ENCODE measurements at regions not wholly inside any gene's neighbourhood (a gene's known extent, or its start where the extent isn't known, plus 50 kb on each side); places are given as distances from the start of the nearest gene placed in this dataset.

- no peaks in the 10 kb centered on the region for H3K36me3 Mint-ChIP-seq (ENCODE audit: low read depth)
- H3K9me3 Mint-ChIP-seq = peaks cover 19% of the 10 kb centered on the region
- intact Hi-C loops (cut with micrococcal nuclease) = no loop called here
- H3K27me3 Mint-ChIP-seq (ENCODE audit: insufficient read depth) = no peaks in the 10 kb centered on the region
- DNase-seq (ENCODE audit: low spot score) = no peak
- no peak overlapping the region for H3K27ac Mint-ChIP-seq
- no peak overlapping the region for H3K4me3 Mint-ChIP-seq
- no peaks in the 10 kb centered on the region for H3K4me1 Mint-ChIP-seq (ENCODE audit: low read depth)
Observed at GRCh38 chr6:164795056-164795815, 514.2 kb downstream of the C6orf118 start.

GRCh38 chr6:164792666-164793065 is 516.7 kb downstream of the C6orf118 start:
- H3K27me3 Mint-ChIP-seq (ENCODE audit: insufficient read depth) = no peaks in the 10 kb centered on the region
- no peak for DNase-seq (ENCODE audit: low spot score)

GRCh38 chr6:164791498-164791897 is 517.9 kb downstream of the C6orf118 start:
- no peaks in the 10 kb centered on the region for H3K4me1 Mint-ChIP-seq (ENCODE audit: low read depth)
- no peak overlapping the region for H3K27ac Mint-ChIP-seq
- intact Hi-C loops (cut with micrococcal nuclease) = no loop called here
- H3K36me3 Mint-ChIP-seq (ENCODE audit: low read depth) = no peaks in the 10 kb centered on the region
- DNase-seq (ENCODE audit: low spot score) = no peak
- H3K27me3 Mint-ChIP-seq (ENCODE audit: insufficient read depth) = no peaks in the 10 kb centered on the region
- no peak overlapping the region for H3K4me3 Mint-ChIP-seq
- peaks cover 20% of the 10 kb centered on the region for H3K9me3 Mint-ChIP-seq

More at GRCh38 chr6:164792666-164793065, 516.7 kb downstream of the C6orf118 start:
- Mint-ChIP-seq H3K36me3 (ENCODE audit: low read depth) (no peaks in the 10 kb centered on the region), H3K4me3 (no peak overlapping the region), H3K4me1 (ENCODE audit: low read depth) (no peaks in the 10 kb centered on the region), H3K9me3 (peaks cover 25% of the 10 kb centered on the region), H3K27ac (no peak overlapping the region)
- intact Hi-C loops (cut with micrococcal nuclease) = no loop called here

GRCh38 chr6:164763788-164764187 is 545.6 kb downstream of the C6orf118 start:
- DNase-seq (ENCODE audit: low spot score) = no peak
- Mint-ChIP-seq H3K27ac (no peak overlapping the region), H3K9me3 (peaks cover 7% of the 10 kb centered on the region), H3K27me3 (ENCODE audit: insufficient read depth) (no peaks in the 10 kb centered on the region), H3K4me3 (no peak overlapping the region), H3K4me1 (ENCODE audit: low read depth) (no peaks in the 10 kb centered on the region), H3K36me3 (ENCODE audit: low read depth) (no peaks in the 10 kb centered on the region)
- intact Hi-C loops (cut with micrococcal nuclease) = no loop called here

GRCh38 chr6:164757451-164757850 is 552.0 kb downstream of the C6orf118 start:
- H3K4me3 Mint-ChIP-seq = no peak overlapping the region
- no peaks in the 10 kb centered on the region for H3K36me3 Mint-ChIP-seq (ENCODE audit: low read depth)
- intact Hi-C loops (cut with micrococcal nuclease) = no loop called here
- H3K4me1 Mint-ChIP-seq (ENCODE audit: low read depth) = no peaks in the 10 kb centered on the region
- H3K27ac Mint-ChIP-seq = no peak overlapping the region
- H3K27me3 Mint-ChIP-seq (ENCODE audit: insufficient read depth) = no peaks in the 10 kb centered on the region
- H3K9me3 Mint-ChIP-seq = peaks cover 19% of the 10 kb centered on the region
- DNase-seq (ENCODE audit: low spot score) = no peak

GRCh38 chr6:164756723-164757122 is 552.7 kb downstream of the C6orf118 start:
- no peak overlapping the region for H3K4me3 Mint-ChIP-seq
- no peaks in the 10 kb centered on the region for H3K27me3 Mint-ChIP-seq (ENCODE audit: insufficient read depth)
- H3K27ac Mint-ChIP-seq = no peak overlapping the region
- H3K36me3 Mint-ChIP-seq (ENCODE audit: low read depth) = no peaks in the 10 kb centered on the region
- intact Hi-C loops (cut with micrococcal nuclease) = no loop called here
- no peaks in the 10 kb centered on the region for H3K4me1 Mint-ChIP-seq (ENCODE audit: low read depth)
- DNase-seq (ENCODE audit: low spot score) = no peak
- peaks cover 22% of the 10 kb centered on the region for H3K9me3 Mint-ChIP-seq

- DNase-seq (ENCODE audit: low spot score) = no peak
- Mint-ChIP-seq H3K27me3 (ENCODE audit: insufficient read depth) (no peaks in the 10 kb centered on the region), H3K9me3 (peaks cover 17% of the 10 kb centered on the region), H3K4me3 (no peak overlapping the region), H3K4me1 (ENCODE audit: low read depth) (no peaks in the 10 kb centered on the region), H3K36me3 (ENCODE audit: low read depth) (no peaks in the 10 kb centered on the region), H3K27ac (no peak overlapping the region)
- intact Hi-C loops (cut with micrococcal nuclease) = no loop called here
Observed at GRCh38 chr6:164756142-164756541, 553.3 kb downstream of the C6orf118 start.

GRCh38 chr6:164753517-164753916 is 555.9 kb downstream of the C6orf118 start:
- H3K9me3 Mint-ChIP-seq = peaks cover 29% of the 10 kb centered on the region
- no peaks in the 10 kb centered on the region for H3K4me1 Mint-ChIP-seq (ENCODE audit: low read depth)
- intact Hi-C loops (cut with micrococcal nuclease) = no loop called here
- H3K36me3 Mint-ChIP-seq (ENCODE audit: low read depth) = no peaks in the 10 kb centered on the region
- no peak overlapping the region for H3K27ac Mint-ChIP-seq
- no peak overlapping the region for H3K4me3 Mint-ChIP-seq
- H3K27me3 Mint-ChIP-seq (ENCODE audit: insufficient read depth) = no peaks in the 10 kb centered on the region
- no peak for DNase-seq (ENCODE audit: low spot score)

GRCh38 chr6:164751395-164751794 is 558.0 kb downstream of the C6orf118 start:
- peaks cover 24% of the 10 kb centered on the region for H3K9me3 Mint-ChIP-seq
- no peaks in the 10 kb centered on the region for H3K27me3 Mint-ChIP-seq (ENCODE audit: insufficient read depth)
- no peaks in the 10 kb centered on the region for H3K4me1 Mint-ChIP-seq (ENCODE audit: low read depth)
- H3K36me3 Mint-ChIP-seq (ENCODE audit: low read depth) = no peaks in the 10 kb centered on the region
- H3K4me3 Mint-ChIP-seq = no peak overlapping the region
- intact Hi-C loops (cut with micrococcal nuclease) = no loop called here
- no peak overlapping the region for H3K27ac Mint-ChIP-seq
- no peak for DNase-seq (ENCODE audit: low spot score)

- Mint-ChIP-seq H3K9me3 (peaks cover 23% of the 10 kb centered on the region), H3K4me3 (no peak overlapping the region), H3K27ac (no peak overlapping the region), H3K4me1 (ENCODE audit: low read depth) (no peaks in the 10 kb centered on the region), H3K36me3 (ENCODE audit: low read depth) (no peaks in the 10 kb centered on the region), H3K27me3 (ENCODE audit: insufficient read depth) (no peaks in the 10 kb centered on the region)
- intact Hi-C loops (cut with micrococcal nuclease) = no loop called here
- no peak for DNase-seq (ENCODE audit: low spot score)
Observed at GRCh38 chr6:164750128-164750527, 559.3 kb downstream of the C6orf118 start.

- Mint-ChIP-seq H3K36me3 (ENCODE audit: low read depth) (no peaks in the 10 kb centered on the region), H3K27me3 (ENCODE audit: insufficient read depth) (no peaks in the 10 kb centered on the region), H3K27ac (no peak overlapping the region), H3K4me3 (no peak overlapping the region), H3K4me1 (ENCODE audit: low read depth) (no peaks in the 10 kb centered on the region), H3K9me3 (peaks cover 23% of the 10 kb centered on the region)
- DNase-seq (ENCODE audit: low spot score) = no peak
- intact Hi-C loops (cut with micrococcal nuclease) = no loop called here
Observed at GRCh38 chr6:164749221-164750064, 560.0 kb downstream of the C6orf118 start.

GRCh38 chr6:164744301-164744700 is 565.1 kb downstream of the C6orf118 start:
- H3K27me3 Mint-ChIP-seq (ENCODE audit: insufficient read depth) = no peaks in the 10 kb centered on the region
- intact Hi-C loops (cut with micrococcal nuclease) = no loop called here
- no peak for DNase-seq (ENCODE audit: low spot score)
- peaks cover 26% of the 10 kb centered on the region for H3K9me3 Mint-ChIP-seq
- H3K36me3 Mint-ChIP-seq (ENCODE audit: low read depth) = no peaks in the 10 kb centered on the region
- no peak overlapping the region for H3K27ac Mint-ChIP-seq
- H3K4me1 Mint-ChIP-seq (ENCODE audit: low read depth) = no peaks in the 10 kb centered on the region
- no peak overlapping the region for H3K4me3 Mint-ChIP-seq

- Mint-ChIP-seq H3K27me3 (ENCODE audit: insufficient read depth) (no peaks in the 10 kb centered on the region), H3K4me1 (ENCODE audit: low read depth) (no peaks in the 10 kb centered on the region), H3K9me3 (peaks cover 28% of the 10 kb centered on the region), H3K4me3 (no peak overlapping the region), H3K36me3 (ENCODE audit: low read depth) (no peaks in the 10 kb centered on the region), H3K27ac (no peak overlapping the region)
- DNase-seq (ENCODE audit: low spot score) = no peak
- intact Hi-C loops (cut with micrococcal nuclease) = no loop called here
Observed at GRCh38 chr6:164741938-164742451, 567.4 kb downstream of the C6orf118 start.
